ENCODE measurements at regions not wholly inside any gene's neighbourhood (a gene's known extent, or its start where the extent isn't known, plus 50 kb on each side); places are given as distances from the start of the nearest gene placed in this dataset.

DNA sequence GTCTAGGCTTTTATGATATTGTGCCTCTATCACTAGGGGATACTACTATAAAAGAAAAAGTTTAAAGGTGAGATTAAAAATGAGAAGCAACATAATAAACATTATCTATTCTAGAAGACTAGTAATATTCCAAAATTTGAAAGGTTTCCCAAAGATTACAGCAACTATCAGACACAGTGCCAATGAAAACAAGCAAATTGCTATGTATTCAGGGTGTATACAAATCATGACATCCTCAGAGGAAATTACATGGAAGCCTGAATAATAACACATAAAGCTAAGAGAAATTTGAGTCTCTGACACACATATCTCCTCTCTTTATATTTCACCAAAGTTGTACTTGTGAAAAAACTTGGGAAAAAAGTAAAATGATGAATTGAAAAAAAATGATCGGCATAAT lies 327.0 kb downstream of the SEC23A start:
- TF ChIP-seq CTCF (IDR thresholded peaks at IDR 0.05) (no peak), POLR2A (IDR thresholded peaks at IDR 0.05) (no peak)
